GM23338 (cell line): ENCODE measurements at regions not wholly inside any gene's neighbourhood (a gene's known extent, or its start where the extent isn't known, plus 50 kb on each side); places are given as distances from the start of the nearest gene placed in this dataset.

Experiments
- ATAC-seq: fragments of 200-7000 bp; cut with Tn5 transposase; 3 replicates; pipeline ENCODE4 v1.9.1; 2020
- DNase-seq: peaks from one replicate; pipeline ENCODE4 v3.0.0-alpha.2; 2015; ENCODE audit warnings: low spot score
- H2AFZ ChIP-seq: fragments of 200-600 bp; sonication (generic); 2 replicates; pipeline ENCODE4 v1.8.0; 2016; ENCODE audit warnings: antibody characterized with exemption, mild to moderate bottlenecking, moderate library complexity
- H3F3A ChIP-seq: fragments of 200-600 bp; sonication (generic); replicated peaks from 2 replicates; pipeline ENCODE4 v1.8.0; 2017; ENCODE audit warnings: antibody characterized with exemption, mixed run types, low read depth
- H3K27ac ChIP-seq: fragments of 200-600 bp; sonication (generic); 2 replicates; pipeline ENCODE4 v1.6.1; 2016; ENCODE audit warnings: low read depth
- H3K27me3 ChIP-seq: fragments of 200-600 bp; sonication (generic); 2 replicates; pipeline ENCODE4 v1.8.0; 2016; ENCODE audit warnings: mild to moderate bottlenecking, mixed run types, moderate library complexity; ENCODE audit not compliant: insufficient read depth
- H3K36me3 ChIP-seq: fragments of 200-600 bp; sonication (generic); 2 replicates; pipeline ENCODE4 v1.8.0; 2016; ENCODE audit warnings: mild to moderate bottlenecking; ENCODE audit not compliant: insufficient read depth
- H3K4me1 ChIP-seq: fragments of 200-600 bp; sonication (generic); 2 replicates; pipeline ENCODE4 v1.8.0; 2016; ENCODE audit warnings: mild to moderate bottlenecking, moderate library complexity; ENCODE audit not compliant: insufficient read depth
- H3K4me2 ChIP-seq: fragments of 200-600 bp; sonication (generic); 2 replicates; pipeline ENCODE4 v1.7.1; 2017; ENCODE audit warnings: mixed run types
- H3K4me3 ChIP-seq: fragments of 200-600 bp; sonication (generic); 2 replicates; pipeline ENCODE4 v1.6.1; 2016; ENCODE audit warnings: mixed run types
- H3K79me2 ChIP-seq: fragments of 200-600 bp; sonication (generic); replicated peaks from 2 replicates; pipeline ENCODE4 v1.8.0; 2017; ENCODE audit warnings: mild to moderate bottlenecking; ENCODE audit not compliant: insufficient read depth
- H3K9me2 ChIP-seq: fragments of 200-600 bp; sonication (generic); 2 replicates; pipeline ENCODE4 v1.8.0; 2017; ENCODE audit not compliant: insufficient read depth
- H4K20me1 ChIP-seq: fragments of 200-600 bp; sonication (generic); replicated peaks from 2 replicates; pipeline ENCODE4 v1.8.0; 2017; ENCODE audit warnings: mild to moderate bottlenecking; ENCODE audit not compliant: insufficient read depth
- H3K27ac Mint-ChIP-seq: 2 replicates; pipeline ENCODE4 v1.8.0; 2020; ENCODE audit warnings: inconsistent platforms, mild to moderate bottlenecking, moderate library complexity, mixed read lengths
- H3K27me3 Mint-ChIP-seq: 3 replicates; pipeline ENCODE4 v1.8.0; 2022; ENCODE audit warnings: low read depth, mild to moderate bottlenecking, moderate library complexity, mixed read lengths, inconsistent platforms; ENCODE audit not compliant: insufficient read depth, poor library complexity
- H3K36me3 Mint-ChIP-seq: 3 replicates; pipeline ENCODE4 v1.8.0; 2021; ENCODE audit warnings: low read depth, mild to moderate bottlenecking, inconsistent platforms, moderate library complexity, mixed read lengths
- H3K4me1 Mint-ChIP-seq: 3 replicates; pipeline ENCODE4 v1.8.0; 2020; ENCODE audit warnings: mild to moderate bottlenecking, inconsistent platforms, mixed read lengths
- H3K4me3 Mint-ChIP-seq: 3 replicates; pipeline ENCODE4 v1.8.0; 2021; ENCODE audit warnings: moderate library complexity, mild to moderate bottlenecking, inconsistent platforms, mixed read lengths
- H3K9me3 Mint-ChIP-seq: 3 replicates; pipeline ENCODE4 v1.8.0; 2020; ENCODE audit warnings: moderate library complexity, mild to moderate bottlenecking, inconsistent platforms, mixed read lengths
- CTCF ChIP-seq, 2 experiments: fragments of 200-600 bp in 1 of 2; sonication (generic) in 1 of 2; conservative IDR thresholded peaks; 2 replicates each; pipeline versions ENCODE4 v1.5.1 to v1.6.1; 2016 to 2017; ENCODE audit warnings: antibody characterized with exemption in 2 of 2, low read depth in 2 of 2, mild to moderate bottlenecking in 2 of 2, moderate library complexity in 1 of 2
- JUNB ChIP-seq: IDR thresholded peaks from one replicate; pipeline ENCODE4 v1.6.1; 2016; ENCODE audit warnings: antibody characterized with exemption; ENCODE audit not compliant: unreplicated experiment
- POLR2AphosphoS5 ChIP-seq: IDR thresholded peaks from 2 replicates; pipeline ENCODE4 v1.6.1; 2016; ENCODE audit warnings: antibody characterized with exemption, low read depth
- REST ChIP-seq: IDR thresholded peaks from one replicate; pipeline ENCODE4 v1.6.1; 2018; ENCODE audit warnings: antibody characterized with exemption; ENCODE audit not compliant: unreplicated experiment
- ZNF114 ChIP-seq: fragments of 250-450 bp; sonication (Bioruptor Pico); IDR thresholded peaks from 2 replicates; pipeline ENCODE4 v1.5.0; 2020; ENCODE audit warnings: mild to moderate bottlenecking, moderate library complexity
- ZNF462 ChIP-seq: fragments of 250-450 bp; sonication (Bioruptor Pico); IDR thresholded peaks from 2 replicates; pipeline ENCODE4 v1.5.0; 2020; ENCODE audit warnings: mild to moderate bottlenecking, moderate library complexity
- TF ChIP-seq, protein P1 (sequence below): IDR thresholded peaks from 2 replicates; pipeline ENCODE4 v1.6.1; 2016; ENCODE audit warnings: antibody characterized with exemption

DNA sequence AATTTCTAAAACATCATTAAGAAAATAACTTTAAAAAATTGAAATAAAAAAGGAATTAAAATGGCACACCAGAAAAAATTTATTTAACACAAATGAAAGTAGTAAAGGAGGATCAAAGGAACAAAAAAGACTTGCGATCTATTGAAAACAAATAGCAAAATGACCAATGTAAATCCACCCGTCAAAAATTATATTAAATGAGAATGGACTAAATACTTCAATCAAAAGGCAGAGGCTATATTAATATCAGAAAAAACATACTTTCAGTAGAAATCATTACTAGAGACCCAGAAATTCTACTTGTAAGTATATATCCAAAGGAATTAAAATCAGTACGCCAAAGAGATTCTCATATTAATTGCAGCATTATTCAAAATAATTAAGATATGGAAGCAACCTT lies 293.1 kb upstream of the SOX4 start:
- no peak overlapping the region for H3K27ac Mint-ChIP-seq
- Histone ChIP-seq H3K4me1 (no peaks in the 10 kb centered on the region), H3K79me2 (no peaks in the 10 kb centered on the region), H3K4me2 (no peak overlapping the region), H3K9me2 (no peaks in the 10 kb centered on the region), H3K27ac (no peak overlapping the region), H3K27me3 (no peaks in the 10 kb centered on the region), H3K4me3 (no peak overlapping the region), H3K36me3 (no peaks in the 10 kb centered on the region), H4K20me1 (no peaks in the 10 kb centered on the region), H3F3A (no peaks in the 10 kb centered on the region), H2AFZ (no peak overlapping the region)
- H3K9me3 Mint-ChIP-seq: peaks cover 7% of the 10 kb centered on the region; the same call in 2 of the 3 replicates
- H3K4me3 Mint-ChIP-seq: no peak overlapping the region
- H3K27me3 Mint-ChIP-seq: peaks cover 2% of the 10 kb centered on the region
- ATAC-seq: no peak
- no peak for TF ChIP-seq POLR2AphosphoS5
- no peak for TF ChIP-seq JUNB
- TF ChIP-seq ZNF114 (CRISPR knock-in tag): no peak
- no peak for TF ChIP-seq REST
- TF ChIP-seq, protein P1, sequence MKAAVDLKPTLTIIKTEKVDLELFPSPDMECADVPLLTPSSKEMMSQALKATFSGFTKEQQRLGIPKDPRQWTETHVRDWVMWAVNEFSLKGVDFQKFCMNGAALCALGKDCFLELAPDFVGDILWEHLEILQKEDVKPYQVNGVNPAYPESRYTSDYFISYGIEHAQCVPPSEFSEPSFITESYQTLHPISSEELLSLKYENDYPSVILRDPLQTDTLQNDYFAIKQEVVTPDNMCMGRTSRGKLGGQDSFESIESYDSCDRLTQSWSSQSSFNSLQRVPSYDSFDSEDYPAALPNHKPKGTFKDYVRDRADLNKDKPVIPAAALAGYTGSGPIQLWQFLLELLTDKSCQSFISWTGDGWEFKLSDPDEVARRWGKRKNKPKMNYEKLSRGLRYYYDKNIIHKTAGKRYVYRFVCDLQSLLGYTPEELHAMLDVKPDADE: no peak
- H3K4me1 Mint-ChIP-seq: no peaks in the 10 kb centered on the region
- peaks cover 3% of the 10 kb centered on the region; the same call in 2 of the 3 replicates for H3K36me3 Mint-ChIP-seq
- DNase-seq: no peak

- Mint-ChIP-seq H3K4me1 (peaks cover 7% of the 10 kb centered on the region), H3K9me3 (peaks cover 6% of the 10 kb centered on the region; the same call in 2 of the 3 replicates), H3K4me3 (no peak overlapping the region), H3K27ac (no peak overlapping the region), H3K27me3 (peaks cover 2% of the 10 kb centered on the region), H3K36me3 (peaks cover 3% of the 10 kb centered on the region; the same call in 2 of the 3 replicates)
- no peak for ATAC-seq
- no peaks in the 10 kb centered on the region for H3K27me3 ChIP-seq
- no peak overlapping the region for H3K27ac ChIP-seq
- H3K9me2 ChIP-seq: no peaks in the 10 kb centered on the region
- no peak overlapping the region for H2AFZ ChIP-seq
- H3K79me2 ChIP-seq: no peaks in the 10 kb centered on the region
- H3K4me3 ChIP-seq: no peak overlapping the region
- no peak for TF ChIP-seq ZNF462 (CRISPR knock-in tag)
- 0 out of 4 replicates have a peak, but pooled peaks of 1 of the 2 experiments have one; percentile 9 for TF ChIP-seq CTCF (conservative IDR thresholded peaks at IDR 0.05; ENCODE audit: low read depth in 2 of 2)
- no peaks in the 10 kb centered on the region for H3K36me3 ChIP-seq
- H3K4me2 ChIP-seq: no peak overlapping the region
- H4K20me1 ChIP-seq: no peaks in the 10 kb centered on the region
- no peak for DNase-seq
- no peaks in the 10 kb centered on the region for H3K4me1 ChIP-seq
- no peaks in the 10 kb centered on the region for H3F3A ChIP-seq
Measured at GRCh38 chr6:21305893-21306332, 287.6 kb upstream of the SOX4 start.
